Smooth muscle cell (in vitro differentiated cells): ENCODE measurements at regions not wholly inside any gene's neighbourhood (a gene's known extent, or its start where the extent isn't known, plus 50 kb on each side); places are given as distances from the start of the nearest gene placed in this dataset.
A peak's percentile ranks its signal among the peaks of the same experiment; 100 is the strongest.

ENCODE experiments used
- DNase-seq: peaks from one replicate; lab custom pipeline; 2025; ENCODE audit not compliant: unreplicated experiment; lab: John Stamatoyannopoulos, UW
- H2AFZ ChIP-seq: fragments of 200-600 bp; sonication (generic); 2 replicates; pipeline ENCODE4 v1.6.0; 2016; ENCODE audit warnings: antibody characterized with exemption, low read depth, mild to moderate bottlenecking
- H3F3A ChIP-seq: fragments of 200-600 bp; sonication (generic); 2 replicates; pipeline ENCODE4 v1.6.0; 2017; ENCODE audit warnings: antibody characterized with exemption, low read depth
- H3K27ac ChIP-seq: fragments of 200-600 bp; sonication (generic); 2 replicates; pipeline ENCODE4 v1.5.1; 2016; ENCODE audit warnings: low read depth, mild to moderate bottlenecking
- H3K27me3 ChIP-seq: fragments of 200-600 bp; sonication (generic); 2 replicates; pipeline ENCODE4 v1.6.1; 2016; ENCODE audit warnings: low read depth, mild to moderate bottlenecking
- H3K36me3 ChIP-seq: fragments of 200-600 bp; sonication (generic); 2 replicates; pipeline ENCODE4 v1.5.1; 2016; ENCODE audit warnings: low read depth
- H3K4me1 ChIP-seq: fragments of 200-600 bp; sonication (generic); 2 replicates; pipeline ENCODE4 v1.5.1; 2016; ENCODE audit warnings: low read depth
- H3K4me2 ChIP-seq: fragments of 200-600 bp; sonication (generic); 2 replicates; pipeline ENCODE4 v1.6.0; 2016; ENCODE audit warnings: mild to moderate bottlenecking
- H3K4me3 ChIP-seq: fragments of 200-600 bp; sonication (generic); 2 replicates; pipeline ENCODE4 v1.5.1; 2016; ENCODE audit warnings: mild to moderate bottlenecking
- H3K79me2 ChIP-seq: fragments of 200-600 bp; sonication (generic); 2 replicates; pipeline ENCODE4 v1.6.0; 2016; ENCODE audit warnings: low read depth, mild to moderate bottlenecking
- H3K9ac ChIP-seq: fragments of 200-600 bp; sonication (generic); 2 replicates; pipeline ENCODE4 v1.6.0; 2016; ENCODE audit warnings: low read depth
- H3K9me3 ChIP-seq: fragments of 200-600 bp; sonication (generic); replicated peaks from 2 replicates; pipeline ENCODE4 v1.5.1; 2016; ENCODE audit warnings: low read depth
- H4K20me1 ChIP-seq: fragments of 200-600 bp; sonication (generic); 2 replicates; pipeline ENCODE4 v1.6.0; 2016; ENCODE audit warnings: low read depth
- CTCF ChIP-seq: fragments of 200-600 bp; sonication (generic); IDR thresholded peaks from 2 replicates; pipeline ENCODE4 v1.5.1; 2017; ENCODE audit warnings: borderline replicate concordance, mild to moderate bottlenecking, antibody characterized with exemption; ENCODE audit not compliant: insufficient read depth, poor library complexity, severe bottlenecking
- WGBS: methylation state at CpG from one replicate; pipeline ENCODE4 v1.1.7; 2016; ENCODE audit warnings: low lambda C conversion rate; 5-methylcytosine and 5-hydroxymethylcytosine counted together

- H3K36me3 ChIP-seq, result no peaks in the 10 kb centered on the region
- H3K27ac ChIP-seq, result no peak overlapping the region
- 69% methylated on average over 1 of the region's 1 CpG for WGBS
- no peak for TF ChIP-seq CTCF
- H4K20me1 ChIP-seq, result no peaks in the 10 kb centered on the region
- H3K4me1 ChIP-seq, result no peaks in the 10 kb centered on the region
- no peak for DNase-seq
- no peak overlapping the region for H3K4me3 ChIP-seq
- no peak overlapping the region for H3K9ac ChIP-seq
- H3K9me3 ChIP-seq, result no peaks in the 10 kb centered on the region
- peaks cover 5% of the 10 kb centered on the region for H3K79me2 ChIP-seq
- no peak overlapping the region for H3K4me2 ChIP-seq
- no peaks in the 10 kb centered on the region for H3K27me3 ChIP-seq
- no peak overlapping the region for H2AFZ ChIP-seq
- peaks cover 3% of the 10 kb centered on the region for H3F3A ChIP-seq
Measured at GRCh38 chr11:16412525-16413172, 56.3 kb upstream of the SOX6 start.

- Histone ChIP-seq H4K20me1 (no peaks in the 10 kb centered on the region), H3K4me2 (peak overlapping the region; percentile 23), H3K27me3 (no peaks in the 10 kb centered on the region), H3K9ac (no peak overlapping the region), H3K27ac (peak overlapping the region; percentile 42), H3K4me3 (no peak overlapping the region), H3K79me2 (no peaks in the 10 kb centered on the region), H2AFZ (no peak overlapping the region), H3K36me3 (no peaks in the 10 kb centered on the region), H3F3A (peaks cover 3% of the 10 kb centered on the region), H3K4me1 (peaks cover 8% of the 10 kb centered on the region), H3K9me3 (no peaks in the 10 kb centered on the region)
- no peak for DNase-seq
- TF ChIP-seq CTCF, result no peak
- WGBS, result 36% methylated on average over 5 of the region's 5 CpGs
Measured at GRCh38 chr11:16410479-16410878, 54.1 kb upstream of the SOX6 start.

- Histone ChIP-seq H3K27ac (no peak overlapping the region), H3K36me3 (no peaks in the 10 kb centered on the region), H3K4me3 (no peak overlapping the region), H3F3A (peaks cover 3% of the 10 kb centered on the region), H3K4me2 (no peak overlapping the region), H3K27me3 (no peaks in the 10 kb centered on the region), H3K79me2 (no peaks in the 10 kb centered on the region), H3K9ac (no peak overlapping the region), H4K20me1 (no peaks in the 10 kb centered on the region), H3K4me1 (peaks cover 26% of the 10 kb centered on the region), H2AFZ (no peak overlapping the region), H3K9me3 (no peaks in the 10 kb centered on the region)
- DNase-seq, result no peak
- TF ChIP-seq CTCF, result no peak
- WGBS, result 84% methylated on average over 1 of the region's 1 CpG
Measured at GRCh38 chr11:16408619-16409018, 52.3 kb upstream of the SOX6 start.

DNA sequence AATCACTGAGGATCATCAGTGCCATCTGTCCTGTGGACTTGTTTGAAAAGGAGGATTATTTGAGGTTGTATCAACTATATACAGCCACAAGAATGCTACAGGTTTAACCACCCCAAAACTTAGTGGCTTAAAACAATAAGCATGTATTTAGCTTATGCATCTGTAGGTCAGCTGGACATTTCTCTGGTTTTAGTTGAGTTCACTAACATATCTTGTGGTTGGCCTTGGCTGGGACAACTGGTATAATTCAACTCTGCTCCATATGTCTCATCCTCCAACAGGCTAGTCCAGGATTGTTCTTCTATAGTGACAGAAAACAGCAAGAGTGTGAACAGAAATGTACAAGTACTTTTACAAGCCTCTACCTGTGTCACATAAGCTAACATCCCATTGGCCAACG is 49.9 kb upstream of the SOX6 start:
- H4K20me1 ChIP-seq, result no peaks in the 10 kb centered on the region
- H3F3A ChIP-seq, result peaks cover 3% of the 10 kb centered on the region
- H3K4me1 ChIP-seq, result peaks cover 46% of the 10 kb centered on the region
- no peak overlapping the region for H2AFZ ChIP-seq
- WGBS, result 97% methylated on average over 1 of the region's 1 CpG
- no peak for TF ChIP-seq CTCF
- H3K27ac ChIP-seq, result no peak overlapping the region
- H3K9ac ChIP-seq, result no peak overlapping the region
- H3K36me3 ChIP-seq, result no peaks in the 10 kb centered on the region
- H3K4me2 ChIP-seq, result no peak overlapping the region
- no peaks in the 10 kb centered on the region for H3K79me2 ChIP-seq
- H3K9me3 ChIP-seq, result no peaks in the 10 kb centered on the region
- no peaks in the 10 kb centered on the region for H3K27me3 ChIP-seq
- no peak overlapping the region for H3K4me3 ChIP-seq
- DNase-seq, result no peak
